Activated CD4-positive, CD25-positive, alpha-beta regulatory T cell treated with anti-CD3 and anti-CD28 coated beads, Interleukin-2, amount 50 U/mL, for 24 hours (primary cell): ENCODE measurements at regions not wholly inside any gene's neighbourhood (a gene's known extent, or its start where the extent isn't known, plus 50 kb on each side); places are given as distances from the start of the nearest gene placed in this dataset.

Source experiments
- ATAC-seq, 2 donors: fragments of 150-1000 bp; cut with Tn5 transposase; one replicate each; pipeline ENCODE4 v1.10.0; 2021; ENCODE audit warnings: mild to moderate bottlenecking in 1 of 2, moderate library complexity in 1 of 2

- no peak for ATAC-seq
These were observed 1010.1 kb upstream of the B3GALT2 start for GRCh38 chr1:194196562-194196961.

GRCh38 chr1:194194724-194195123 is 1008.3 kb upstream of the B3GALT2 start:
- no peak for ATAC-seq

- peak in 1 of 2 donors; percentile 17 for ATAC-seq
These were observed 998.6 kb upstream of the B3GALT2 start for GRCh38 chr1:194184974-194185373.

- ATAC-seq, result no peak
These were observed 998.0 kb upstream of the B3GALT2 start for GRCh38 chr1:194184425-194184824.

- ATAC-seq, result no peak
These were observed 995.4 kb upstream of the B3GALT2 start for GRCh38 chr1:194181845-194182244.

GRCh38 chr1:194176212-194176611 is 989.8 kb upstream of the B3GALT2 start:
- no peak for ATAC-seq

- no peak for ATAC-seq
These were observed 988.8 kb upstream of the B3GALT2 start for GRCh38 chr1:194175251-194175650.

GRCh38 chr1:194174528-194174927 is 988.1 kb upstream of the B3GALT2 start:
- ATAC-seq, result no peak

GRCh38 chr1:194171596-194171995 is 985.2 kb upstream of the B3GALT2 start:
- no peak for ATAC-seq

- no peak for ATAC-seq
These were observed 981.7 kb upstream of the B3GALT2 start for GRCh38 chr1:194167956-194168640.

GRCh38 chr1:194164755-194165154 is 978.3 kb upstream of the B3GALT2 start:
- no peak for ATAC-seq

GRCh38 chr1:194161591-194161990 is 975.2 kb upstream of the B3GALT2 start:
- ATAC-seq, result no peak

- no peak for ATAC-seq
These were observed 973.5 kb upstream of the B3GALT2 start for GRCh38 chr1:194159941-194160340.

- ATAC-seq, result no peak
These were observed 969.5 kb upstream of the B3GALT2 start for GRCh38 chr1:194155962-194156361.

- peak in 1 of 2 donors; percentile 10 for ATAC-seq
These were observed 964.6 kb upstream of the B3GALT2 start for GRCh38 chr1:194151056-194151455.

GRCh38 chr1:194150242-194150641 is 963.8 kb upstream of the B3GALT2 start:
- no peak for ATAC-seq

- ATAC-seq, result no peak
These were observed 946.7 kb upstream of the B3GALT2 start for GRCh38 chr1:194133152-194133551.

- ATAC-seq, result no peak
These were observed 931.7 kb upstream of the B3GALT2 start for GRCh38 chr1:194118086-194118485.

- ATAC-seq, result no peak
These were observed 931.2 kb upstream of the B3GALT2 start for GRCh38 chr1:194117582-194117981.

GRCh38 chr1:194114288-194114687 is 927.9 kb upstream of the B3GALT2 start:
- ATAC-seq, result no peak

GRCh38 chr1:194105381-194105780 is 919.0 kb upstream of the B3GALT2 start:
- no peak for ATAC-seq

- ATAC-seq, result no peak
These were observed 917.9 kb upstream of the B3GALT2 start for GRCh38 chr1:194104247-194104844.

GRCh38 chr1:194103516-194104246 is 917.3 kb upstream of the B3GALT2 start:
- no peak for ATAC-seq

GRCh38 chr1:194103101-194103500 is 916.7 kb upstream of the B3GALT2 start:
- no peak for ATAC-seq
